22Rv1 (cell line): ENCODE measurements at regions not wholly inside any gene's neighbourhood (a gene's known extent, or its start where the extent isn't known, plus 50 kb on each side); places are given as distances from the start of the nearest gene placed in this dataset.

ENCODE experiments used
- CTCF ChIP-seq: fragments of 450-650 bp; IDR thresholded peaks from 2 replicates; pipeline ENCODE4 v1.5.1; 2017; ENCODE audit warnings: mild to moderate bottlenecking
- ZFX ChIP-seq: fragments of 450-650 bp; IDR thresholded peaks from 2 replicates; pipeline ENCODE4 v1.6.1; 2017; ENCODE audit warnings: antibody characterized with exemption, borderline replicate concordance

GRCh38 chr6:167707686-167708500, 118.8 kb upstream of the AFDN start:
- TF ChIP-seq CTCF: no peak
- no peak for TF ChIP-seq ZFX
